GM10248 (cell line): ENCODE measurements at regions not wholly inside any gene's neighbourhood (a gene's known extent, or its start where the extent isn't known, plus 50 kb on each side); places are given as distances from the start of the nearest gene placed in this dataset.
"Not testable (repeated sequence)": the region's sequence is repeated elsewhere in the genome, so short reads cannot be mapped to it uniquely, and the experiment has no call there.

Source experiments
- CTCF ChIA-PET: fragments of 300-600 bp; sonication (Branson Sonifier 250); formaldehyde crosslinking; extraction: SDS; loops from one replicate; lab custom pipeline; 2021; ENCODE audit warnings: antibody characterized with exemption; lab: Yijun Ruan, JAX
- POLR2A ChIA-PET: fragments of 350-650 bp; sonication (Branson Sonifier 250); formaldehyde crosslinking; extraction: SDS; loops from one replicate; lab custom pipeline; 2020; ENCODE audit warnings: antibody characterized with exemption; lab: Yijun Ruan, JAX
- DNase-seq: peaks from one replicate; pipeline ENCODE4 v3.0.0; 2012; ENCODE audit errors: extremely low spot score
- CTCF ChIP-seq: IDR thresholded peaks from 2 replicates; pipeline ENCODE4 v1.5.1; 2012; ENCODE audit warnings: mild to moderate bottlenecking, low read depth; ENCODE audit errors: extremely low read depth, missing control alignments, control extremely low read depth

- ChIA-PET POLR2A (no interaction called here), CTCF (interaction anchor here (0.9 to 2.2 kb wide), 3 partner anchors 9 to 15 kb away, joined by 3 to 8 read pairs (median 3); no protein-coding TSS in a partner anchor)
- no peak for DNase-seq
- no peak for TF ChIP-seq CTCF
Measured at GRCh38 chr9:87386490-87387025, 111.1 kb upstream of the DAPK1 start.

GRCh38 chr9:87387351-87388011 is 110.2 kb upstream of the DAPK1 start:
- ChIA-PET CTCF (interaction anchor here (0.9 to 2.2 kb wide), 3 partner anchors 9 to 16 kb away, joined by 3 to 8 read pairs (median 3); no protein-coding TSS in a partner anchor), POLR2A (no interaction called here)
- no peak for TF ChIP-seq CTCF
- no peak for DNase-seq

- DNase-seq, CTCF ChIA-PET, POLR2A ChIA-PET: not testable (repeated sequence)
Measured at GRCh38 chr9:87388708-87389107, 109.0 kb upstream of the DAPK1 start.

- ChIA-PET POLR2A (no interaction called here), CTCF (no interaction called here)
- TF ChIP-seq CTCF: no peak
- no peak for DNase-seq
Measured at GRCh38 chr9:87389936-87390335, 107.7 kb upstream of the DAPK1 start.

- POLR2A ChIA-PET: no interaction called here
- TF ChIP-seq CTCF: no peak
- no peak for DNase-seq
- CTCF ChIA-PET: no interaction called here
Measured at GRCh38 chr9:87390361-87390760, 107.3 kb upstream of the DAPK1 start.

GRCh38 chr9:87392086-87392485 is 105.6 kb upstream of the DAPK1 start:
- TF ChIP-seq CTCF: no peak
- no peak for DNase-seq
- CTCF ChIA-PET: no interaction called here
- POLR2A ChIA-PET: no interaction called here

- TF ChIP-seq CTCF: no peak
- ChIA-PET CTCF (no interaction called here), POLR2A (no interaction called here)
- no peak for DNase-seq
Measured at GRCh38 chr9:87393706-87394230, 103.9 kb upstream of the DAPK1 start.
